HG03378 (cell line): ENCODE measurements at regions not wholly inside any gene's neighbourhood (a gene's known extent, or its start where the extent isn't known, plus 50 kb on each side); places are given as distances from the start of the nearest gene placed in this dataset.
"Not testable (repeated sequence)": the region's sequence is repeated elsewhere in the genome, so short reads cannot be mapped to it uniquely, and the experiment has no call there.

Source experiments
- ATAC-seq: cut with Tn5 transposase; IDR thresholded peaks from one replicate; pipeline ENCODE4 v1.9.1; 2021; ENCODE audit warnings: mild to moderate bottlenecking, moderate library complexity; ENCODE audit not compliant: unreplicated experiment

GRCh38 chr3:153023896-153024295 is 138.1 kb upstream of the RAP2B start:
- no peak for ATAC-seq

- ATAC-seq = no peak
Measured at GRCh38 chr3:153026026-153026425, 136.0 kb upstream of the RAP2B start.

- ATAC-seq = no peak
Measured at GRCh38 chr3:153028381-153028780, 133.6 kb upstream of the RAP2B start.

- ATAC-seq = no peak
Measured at GRCh38 chr3:153029350-153029749, 132.7 kb upstream of the RAP2B start.

GRCh38 chr3:153032891-153033290 is 129.1 kb upstream of the RAP2B start:
- ATAC-seq = no peak

GRCh38 chr3:153036846-153037245 is 125.2 kb upstream of the RAP2B start:
- no peak for ATAC-seq

- ATAC-seq = no peak
Measured at GRCh38 chr3:153038367-153038766, 123.7 kb upstream of the RAP2B start.

GRCh38 chr3:153038779-153039178 is 123.2 kb upstream of the RAP2B start:
- no peak for ATAC-seq

- ATAC-seq = no peak
Measured at GRCh38 chr3:153041181-153041580, 120.8 kb upstream of the RAP2B start.

GRCh38 chr3:153042088-153042487 is 119.9 kb upstream of the RAP2B start:
- ATAC-seq = no peak

- no peak for ATAC-seq
Measured at GRCh38 chr3:153043729-153044328, 118.2 kb upstream of the RAP2B start.

GRCh38 chr3:153045150-153045549 is 116.9 kb upstream of the RAP2B start:
- ATAC-seq = no peak

GRCh38 chr3:153050978-153051377 is 111.0 kb upstream of the RAP2B start:
- ATAC-seq = no peak

- ATAC-seq = no peak
Measured at GRCh38 chr3:153051427-153052095, 110.5 kb upstream of the RAP2B start.

GRCh38 chr3:153052096-153052460 is 109.9 kb upstream of the RAP2B start:
- ATAC-seq = no peak

- no peak for ATAC-seq
Measured at GRCh38 chr3:153055217-153055616, 106.8 kb upstream of the RAP2B start.

- ATAC-seq = no peak
Measured at GRCh38 chr3:153055779-153056178, 106.2 kb upstream of the RAP2B start.

- ATAC-seq = not testable (repeated sequence)
Measured at GRCh38 chr3:153058031-153058688, 103.9 kb upstream of the RAP2B start.

- no peak for ATAC-seq
Measured at GRCh38 chr3:153060346-153060745, 101.7 kb upstream of the RAP2B start.

GRCh38 chr3:153061938-153062528 is 100.0 kb upstream of the RAP2B start:
- no peak for ATAC-seq

GRCh38 chr3:153063337-153063736 is 98.7 kb upstream of the RAP2B start:
- ATAC-seq = no peak

- ATAC-seq = no peak
Measured at GRCh38 chr3:153066983-153067382, 95.0 kb upstream of the RAP2B start.
